ENCODE measurements at regions not wholly inside any gene's neighbourhood (a gene's known extent, or its start where the extent isn't known, plus 50 kb on each side); places are given as distances from the start of the nearest gene placed in this dataset.

DNA sequence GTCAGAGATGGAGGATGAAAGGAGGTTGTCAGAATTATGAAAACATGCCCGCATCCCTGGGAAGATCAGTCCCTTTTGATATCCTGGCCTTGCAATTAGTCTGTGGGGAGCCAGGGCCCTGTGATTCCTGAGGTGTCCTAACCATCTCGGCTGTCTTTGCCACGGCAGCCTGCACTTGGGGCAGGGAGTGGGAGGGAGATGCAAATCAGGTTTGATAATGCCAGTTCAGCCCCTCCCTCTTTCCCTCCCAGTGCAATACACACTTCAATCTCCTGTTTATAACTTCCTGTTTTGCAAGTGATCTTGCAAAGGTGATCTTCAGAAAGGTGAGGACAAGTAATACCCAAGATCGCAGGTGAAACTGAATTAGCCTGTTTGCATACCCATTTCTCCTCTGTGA lies 114.0 kb upstream of the ALDH1B1 start:
- Histone ChIP-seq H2AFZ (no peak overlapping the region), H3K27ac (no peak overlapping the region), H3K9me3 (ENCODE audit: control insufficient read depth, low read length) (no peaks in the 10 kb centered on the region), H3K27me3 (ENCODE audit: control insufficient read depth, insufficient read depth, low read length) (no peaks in the 10 kb centered on the region), H3K4me1 (no peaks in the 10 kb centered on the region), H3K4me2 (ENCODE audit: low read length) (no peak overlapping the region), H3K36me3 (ENCODE audit: control insufficient read depth, insufficient read depth, low read length) (no peaks in the 10 kb centered on the region), H3K4me3 (ENCODE audit: low read depth, low read length) (no peak overlapping the region), H3K79me2 (no peaks in the 10 kb centered on the region), H3K9ac (no peak overlapping the region)
- TF ChIP-seq, protein P1, sequence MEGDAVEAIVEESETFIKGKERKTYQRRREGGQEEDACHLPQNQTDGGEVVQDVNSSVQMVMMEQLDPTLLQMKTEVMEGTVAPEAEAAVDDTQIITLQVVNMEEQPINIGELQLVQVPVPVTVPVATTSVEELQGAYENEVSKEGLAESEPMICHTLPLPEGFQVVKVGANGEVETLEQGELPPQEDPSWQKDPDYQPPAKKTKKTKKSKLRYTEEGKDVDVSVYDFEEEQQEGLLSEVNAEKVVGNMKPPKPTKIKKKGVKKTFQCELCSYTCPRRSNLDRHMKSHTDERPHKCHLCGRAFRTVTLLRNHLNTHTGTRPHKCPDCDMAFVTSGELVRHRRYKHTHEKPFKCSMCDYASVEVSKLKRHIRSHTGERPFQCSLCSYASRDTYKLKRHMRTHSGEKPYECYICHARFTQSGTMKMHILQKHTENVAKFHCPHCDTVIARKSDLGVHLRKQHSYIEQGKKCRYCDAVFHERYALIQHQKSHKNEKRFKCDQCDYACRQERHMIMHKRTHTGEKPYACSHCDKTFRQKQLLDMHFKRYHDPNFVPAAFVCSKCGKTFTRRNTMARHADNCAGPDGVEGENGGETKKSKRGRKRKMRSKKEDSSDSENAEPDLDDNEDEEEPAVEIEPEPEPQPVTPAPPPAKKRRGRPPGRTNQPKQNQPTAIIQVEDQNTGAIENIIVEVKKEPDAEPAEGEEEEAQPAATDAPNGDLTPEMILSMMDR (IDR thresholded peaks at IDR 0.05) = no peak

DNA sequence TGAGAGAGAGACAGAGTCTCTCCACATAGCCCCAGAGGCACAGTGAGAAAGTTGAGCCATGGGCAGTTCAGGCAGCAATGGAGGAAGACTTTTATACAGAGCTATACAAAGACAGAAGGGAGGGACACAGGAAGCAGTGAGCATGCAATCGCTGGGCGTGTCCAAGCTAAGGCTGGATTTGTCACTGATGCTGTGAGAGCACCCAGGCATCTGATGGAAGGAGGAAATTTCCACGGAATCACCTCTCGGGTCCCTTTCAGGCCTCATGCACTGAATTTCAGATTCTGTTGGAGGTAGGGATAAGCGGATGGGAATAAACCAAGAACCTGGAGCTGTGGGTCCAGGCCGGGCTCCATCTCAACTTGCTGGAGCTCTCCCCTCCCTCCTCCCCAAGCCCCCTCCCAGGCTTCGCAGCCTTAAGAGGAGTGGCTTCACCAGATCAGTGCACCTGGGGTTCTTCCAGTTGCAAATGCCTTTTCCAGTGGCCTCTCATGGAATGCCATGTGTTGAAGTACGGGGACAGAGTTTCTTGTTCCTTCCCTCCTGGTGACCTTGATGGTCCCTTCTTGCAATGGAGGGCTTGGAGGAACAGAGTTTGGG lies 114.8 kb upstream of the ALDH1B1 start:
- H3K4me1 ChIP-seq = no peaks in the 10 kb centered on the region
- H3K36me3 ChIP-seq (ENCODE audit: control insufficient read depth, insufficient read depth, low read length) = no peaks in the 10 kb centered on the region
- H2AFZ ChIP-seq = no peak overlapping the region
- H3K4me2 ChIP-seq (ENCODE audit: low read length) = no peak overlapping the region
- no peak overlapping the region for H3K4me3 ChIP-seq (ENCODE audit: low read depth, low read length)
- H3K9me3 ChIP-seq (ENCODE audit: control insufficient read depth, low read length) = no peaks in the 10 kb centered on the region
- TF ChIP-seq, protein P1 (IDR thresholded peaks at IDR 0.05) = no peak
- no peak overlapping the region for H3K9ac ChIP-seq
- no peaks in the 10 kb centered on the region for H3K27me3 ChIP-seq (ENCODE audit: control insufficient read depth, insufficient read depth, low read length)
- no peaks in the 10 kb centered on the region for H3K79me2 ChIP-seq
- no peak overlapping the region for H3K27ac ChIP-seq

DNA sequence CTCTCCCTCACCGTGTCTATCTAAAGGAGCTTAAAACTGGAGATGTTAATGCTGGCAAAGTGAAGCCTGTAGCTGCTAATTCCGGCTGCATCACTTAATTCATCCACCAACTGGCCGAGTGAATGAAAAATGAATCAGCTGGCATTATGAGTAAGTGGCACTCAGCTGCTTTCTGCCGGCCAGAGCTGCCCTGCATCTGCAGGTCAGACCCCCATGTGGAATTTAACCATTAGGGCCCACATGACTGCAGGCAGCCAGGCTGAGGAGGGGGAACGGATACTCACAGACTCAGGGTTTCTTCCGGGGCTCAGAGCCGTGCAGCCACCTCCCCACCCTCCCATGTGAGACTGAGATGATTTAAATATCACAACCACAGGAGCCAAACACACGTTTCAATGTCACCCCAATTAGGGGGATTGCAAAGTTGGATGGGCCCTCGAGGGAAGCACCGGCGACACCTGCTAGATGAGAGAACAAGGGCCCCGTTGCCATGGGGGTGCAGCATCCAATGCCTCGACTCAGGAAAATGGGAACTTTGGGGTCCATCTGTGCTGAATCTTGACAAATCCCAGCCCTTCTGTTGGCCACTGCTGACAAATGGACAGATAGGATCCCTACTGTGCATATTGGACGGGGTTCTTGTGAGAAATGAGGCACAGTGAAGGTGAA lies 115.6 kb upstream of the ALDH1B1 start:
- Histone ChIP-seq H3K4me1 (no peaks in the 10 kb centered on the region), H3K36me3 (ENCODE audit: control insufficient read depth, insufficient read depth, low read length) (no peaks in the 10 kb centered on the region), H3K79me2 (no peaks in the 10 kb centered on the region), H3K4me2 (ENCODE audit: low read length) (no peak overlapping the region), H3K27ac (no peak overlapping the region), H3K27me3 (ENCODE audit: control insufficient read depth, insufficient read depth, low read length) (no peaks in the 10 kb centered on the region), H3K9me3 (ENCODE audit: control insufficient read depth, low read length) (no peaks in the 10 kb centered on the region), H3K4me3 (ENCODE audit: low read depth, low read length) (no peak overlapping the region), H3K9ac (no peak overlapping the region), H2AFZ (no peak overlapping the region)
- TF ChIP-seq, protein P1 (IDR thresholded peaks at IDR 0.05) = no peak

DNA sequence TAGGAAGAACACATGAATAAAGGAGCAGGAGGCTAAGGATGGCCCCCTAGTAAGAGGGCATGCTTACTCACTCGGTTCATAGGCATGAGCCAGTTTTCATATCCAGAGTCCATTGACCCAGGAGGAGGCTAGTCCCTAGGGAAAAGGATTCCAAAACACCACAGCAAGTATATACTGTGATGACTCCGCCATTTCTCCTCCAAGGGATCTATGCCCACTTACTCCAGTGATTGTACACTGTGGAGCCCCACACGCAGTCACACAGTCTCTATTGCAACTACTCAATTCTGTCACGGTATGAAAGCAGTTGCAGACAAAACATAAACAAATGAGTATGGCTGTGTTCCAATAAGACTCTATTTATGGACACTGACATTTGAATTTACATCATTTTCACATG lies 117.7 kb upstream of the ALDH1B1 start:
- no peaks in the 10 kb centered on the region for H3K9me3 ChIP-seq (ENCODE audit: control insufficient read depth, low read length)
- H3K36me3 ChIP-seq (ENCODE audit: control insufficient read depth, insufficient read depth, low read length) = no peaks in the 10 kb centered on the region
- no peak overlapping the region for H3K27ac ChIP-seq
- H3K79me2 ChIP-seq = no peaks in the 10 kb centered on the region
- no peaks in the 10 kb centered on the region for H3K27me3 ChIP-seq (ENCODE audit: control insufficient read depth, insufficient read depth, low read length)
- TF ChIP-seq, protein P1 (IDR thresholded peaks at IDR 0.05) = no peak
- no peaks in the 10 kb centered on the region for H3K4me1 ChIP-seq
- H3K9ac ChIP-seq = no peak overlapping the region
- H3K4me2 ChIP-seq (ENCODE audit: low read length) = no peak overlapping the region
- no peak overlapping the region for H3K4me3 ChIP-seq (ENCODE audit: low read depth, low read length)
- H2AFZ ChIP-seq = no peak overlapping the region

DNA sequence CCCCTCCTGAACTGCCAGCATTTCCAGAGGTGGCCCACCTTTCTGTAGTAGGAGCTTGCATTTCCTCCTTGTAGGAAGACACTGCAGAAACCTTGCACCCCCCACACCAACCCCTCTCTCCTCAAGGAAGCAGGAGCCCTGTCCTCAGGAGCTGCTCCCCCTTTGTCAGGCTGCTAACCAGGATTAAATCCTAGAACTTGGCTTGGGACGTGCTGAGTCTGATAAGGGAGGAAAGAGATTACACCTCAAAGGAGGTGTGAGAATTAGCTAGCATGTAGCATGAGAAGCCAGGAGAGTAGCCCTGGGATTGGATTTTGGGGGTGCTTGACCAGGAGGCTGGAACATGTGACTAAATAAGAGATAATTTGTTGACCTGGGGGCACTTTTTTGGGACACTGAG lies 119.8 kb upstream of the ALDH1B1 start:
- Histone ChIP-seq H3K27me3 (ENCODE audit: control insufficient read depth, insufficient read depth, low read length) (no peaks in the 10 kb centered on the region), H3K4me3 (ENCODE audit: low read depth, low read length) (no peak overlapping the region), H3K27ac (no peak overlapping the region), H3K4me2 (ENCODE audit: low read length) (no peak overlapping the region), H3K9me3 (ENCODE audit: control insufficient read depth, low read length) (no peaks in the 10 kb centered on the region), H3K4me1 (no peaks in the 10 kb centered on the region), H2AFZ (no peak overlapping the region), H3K79me2 (no peaks in the 10 kb centered on the region), H3K36me3 (ENCODE audit: control insufficient read depth, insufficient read depth, low read length) (no peaks in the 10 kb centered on the region), H3K9ac (no peak overlapping the region)
- TF ChIP-seq, protein P1 (IDR thresholded peaks at IDR 0.05) = no peak
